B cell (primary cell): ENCODE measurements at regions not wholly inside any gene's neighbourhood (a gene's known extent, or its start where the extent isn't known, plus 50 kb on each side); places are given as distances from the start of the nearest gene placed in this dataset.

Experiments
- EZH2 ChIP-seq: IDR thresholded peaks from 2 replicates; pipeline ENCODE4 v1.6.1; 2012; ENCODE audit warnings: borderline replicate concordance, low read depth, mild to moderate bottlenecking, moderate library complexity, low read length; ENCODE audit not compliant: insufficient read depth, poor library complexity, severe bottlenecking
- TF ChIP-seq, protein P1 (sequence below): fragments of 200-600 bp; IDR thresholded peaks from one replicate; pipeline ENCODE4 v1.8.0; 2022; ENCODE audit warnings: antibody characterized with exemption, mild to moderate bottlenecking

DNA sequence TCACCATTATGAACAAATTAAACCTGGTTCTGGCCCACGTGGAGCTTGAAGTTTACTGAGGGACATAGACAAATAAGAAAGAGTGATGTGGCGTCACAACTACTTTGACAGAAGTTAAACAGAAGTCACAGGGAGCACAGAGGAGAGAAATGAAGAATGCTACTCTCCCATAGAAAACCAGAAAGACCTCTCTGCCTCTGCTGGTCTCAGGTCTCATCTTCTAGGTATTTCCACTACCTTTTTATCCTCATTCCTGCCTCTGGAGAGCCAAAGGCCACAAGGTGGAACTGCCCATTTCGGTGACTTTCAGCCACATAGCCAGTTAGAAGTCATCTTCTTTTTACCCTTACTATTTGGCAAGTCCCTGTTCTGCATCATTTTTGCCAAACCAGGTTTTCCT, 170.5 kb downstream of the CAND1 start:
- TF ChIP-seq, protein P1, sequence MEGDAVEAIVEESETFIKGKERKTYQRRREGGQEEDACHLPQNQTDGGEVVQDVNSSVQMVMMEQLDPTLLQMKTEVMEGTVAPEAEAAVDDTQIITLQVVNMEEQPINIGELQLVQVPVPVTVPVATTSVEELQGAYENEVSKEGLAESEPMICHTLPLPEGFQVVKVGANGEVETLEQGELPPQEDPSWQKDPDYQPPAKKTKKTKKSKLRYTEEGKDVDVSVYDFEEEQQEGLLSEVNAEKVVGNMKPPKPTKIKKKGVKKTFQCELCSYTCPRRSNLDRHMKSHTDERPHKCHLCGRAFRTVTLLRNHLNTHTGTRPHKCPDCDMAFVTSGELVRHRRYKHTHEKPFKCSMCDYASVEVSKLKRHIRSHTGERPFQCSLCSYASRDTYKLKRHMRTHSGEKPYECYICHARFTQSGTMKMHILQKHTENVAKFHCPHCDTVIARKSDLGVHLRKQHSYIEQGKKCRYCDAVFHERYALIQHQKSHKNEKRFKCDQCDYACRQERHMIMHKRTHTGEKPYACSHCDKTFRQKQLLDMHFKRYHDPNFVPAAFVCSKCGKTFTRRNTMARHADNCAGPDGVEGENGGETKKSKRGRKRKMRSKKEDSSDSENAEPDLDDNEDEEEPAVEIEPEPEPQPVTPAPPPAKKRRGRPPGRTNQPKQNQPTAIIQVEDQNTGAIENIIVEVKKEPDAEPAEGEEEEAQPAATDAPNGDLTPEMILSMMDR = no peak
- no peak for TF ChIP-seq EZH2
